ENCODE measurements at regions not wholly inside any gene's neighbourhood (a gene's known extent, or its start where the extent isn't known, plus 50 kb on each side); places are given as distances from the start of the nearest gene placed in this dataset.
A peak's percentile ranks its signal among the peaks of the same experiment; 100 is the strongest.

- H3K9ac ChIP-seq (ENCODE audit: low read length in 3 of 3): no peak overlapping the region
- peaks cover 0 to 13% (median 0%) of the 10 kb centered on the region in 3 donors for H3K9me3 ChIP-seq (ENCODE audit: control insufficient read depth in 2 of 3, insufficient read depth in 1 of 3, low read length in 3 of 3)
- intact Hi-C loops (cut with DNase I): no loop called here
- H3K27me3 ChIP-seq (ENCODE audit: control insufficient read depth, insufficient read depth, low read length): no peaks in the 10 kb centered on the region
- TF ChIP-seq, protein P1, sequence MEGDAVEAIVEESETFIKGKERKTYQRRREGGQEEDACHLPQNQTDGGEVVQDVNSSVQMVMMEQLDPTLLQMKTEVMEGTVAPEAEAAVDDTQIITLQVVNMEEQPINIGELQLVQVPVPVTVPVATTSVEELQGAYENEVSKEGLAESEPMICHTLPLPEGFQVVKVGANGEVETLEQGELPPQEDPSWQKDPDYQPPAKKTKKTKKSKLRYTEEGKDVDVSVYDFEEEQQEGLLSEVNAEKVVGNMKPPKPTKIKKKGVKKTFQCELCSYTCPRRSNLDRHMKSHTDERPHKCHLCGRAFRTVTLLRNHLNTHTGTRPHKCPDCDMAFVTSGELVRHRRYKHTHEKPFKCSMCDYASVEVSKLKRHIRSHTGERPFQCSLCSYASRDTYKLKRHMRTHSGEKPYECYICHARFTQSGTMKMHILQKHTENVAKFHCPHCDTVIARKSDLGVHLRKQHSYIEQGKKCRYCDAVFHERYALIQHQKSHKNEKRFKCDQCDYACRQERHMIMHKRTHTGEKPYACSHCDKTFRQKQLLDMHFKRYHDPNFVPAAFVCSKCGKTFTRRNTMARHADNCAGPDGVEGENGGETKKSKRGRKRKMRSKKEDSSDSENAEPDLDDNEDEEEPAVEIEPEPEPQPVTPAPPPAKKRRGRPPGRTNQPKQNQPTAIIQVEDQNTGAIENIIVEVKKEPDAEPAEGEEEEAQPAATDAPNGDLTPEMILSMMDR (IDR thresholded peaks at IDR 0.05; ENCODE audit: borderline replicate concordance, extremely low read depth, insufficient read depth): no peak
- no peak for FAIRE-seq
- peak in 1 of 5 donors; percentile 3 for DNase-seq
- no peak overlapping the region for H3K27ac ChIP-seq (ENCODE audit: low read depth in 2 of 2, low read length in 2 of 2)
- no peak overlapping the region for H3K4me3 ChIP-seq (ENCODE audit: low read length in 3 of 3)
- no peaks in the 10 kb centered on the region for H3K36me3 ChIP-seq (ENCODE audit: control insufficient read depth in 2 of 3, insufficient read depth in 3 of 3, low read length in 3 of 3)
- H3K4me1 ChIP-seq (ENCODE audit: control insufficient read depth in 2 of 3, insufficient read depth in 2 of 3, low read depth in 1 of 3, low read length in 3 of 3): no peaks in the 10 kb centered on the region
Measured at GRCh38 chr5:3373391-3373790, 222.2 kb upstream of the IRX1 start.

GRCh38 chr5:3372289-3372688 lies 223.3 kb upstream of the IRX1 start:
- H3K4me3 ChIP-seq (ENCODE audit: low read length in 3 of 3): no peak overlapping the region
- no peaks in the 10 kb centered on the region for H3K4me1 ChIP-seq (ENCODE audit: control insufficient read depth in 2 of 3, insufficient read depth in 2 of 3, low read depth in 1 of 3, low read length in 3 of 3)
- TF ChIP-seq, protein P1 (IDR thresholded peaks at IDR 0.05; ENCODE audit: borderline replicate concordance, extremely low read depth, insufficient read depth): no peak
- peaks cover 0 to 13% (median 0%) of the 10 kb centered on the region in 3 donors for H3K9me3 ChIP-seq (ENCODE audit: control insufficient read depth in 2 of 3, insufficient read depth in 1 of 3, low read length in 3 of 3)
- no peak for DNase-seq
- H3K27me3 ChIP-seq (ENCODE audit: control insufficient read depth, insufficient read depth, low read length): no peaks in the 10 kb centered on the region
- intact Hi-C loops (cut with DNase I): no loop called here
- no peak overlapping the region for H3K27ac ChIP-seq (ENCODE audit: low read depth in 2 of 2, low read length in 2 of 2)
- H3K9ac ChIP-seq (ENCODE audit: low read length in 3 of 3): no peak overlapping the region
- FAIRE-seq: peak; percentile 44
- no peaks in the 10 kb centered on the region for H3K36me3 ChIP-seq (ENCODE audit: control insufficient read depth in 2 of 3, insufficient read depth in 3 of 3, low read length in 3 of 3)

GRCh38 chr5:3365501-3366215 lies 230.0 kb upstream of the IRX1 start:
- FAIRE-seq (no peak), DNase-seq (peak in 1 of 5 donors; percentile 12)
- TF ChIP-seq, protein P1 (IDR thresholded peaks at IDR 0.05; ENCODE audit: borderline replicate concordance, extremely low read depth, insufficient read depth): no peak
- Histone ChIP-seq H3K4me3 (ENCODE audit: low read length in 3 of 3) (no peak overlapping the region), H3K9ac (ENCODE audit: low read length in 3 of 3) (no peak overlapping the region), H3K27ac (ENCODE audit: low read depth in 2 of 2, low read length in 2 of 2) (no peak overlapping the region), H3K4me1 (ENCODE audit: control insufficient read depth in 2 of 3, insufficient read depth in 2 of 3, low read depth in 1 of 3, low read length in 3 of 3) (no peaks in the 10 kb centered on the region), H3K36me3 (ENCODE audit: control insufficient read depth in 2 of 3, insufficient read depth in 3 of 3, low read length in 3 of 3) (no peaks in the 10 kb centered on the region), H3K9me3 (ENCODE audit: control insufficient read depth in 2 of 3, insufficient read depth in 1 of 3, low read length in 3 of 3) (no peaks in the 10 kb centered on the region), H3K27me3 (ENCODE audit: control insufficient read depth, insufficient read depth, low read length) (no peaks in the 10 kb centered on the region)
- intact Hi-C loops (cut with DNase I): no loop called here
